SK-N-SH (cell line): ENCODE measurements at regions not wholly inside any gene's neighbourhood (a gene's known extent, or its start where the extent isn't known, plus 50 kb on each side); places are given as distances from the start of the nearest gene placed in this dataset.

ENCODE experiments used
- CTCF ChIA-PET: fragments of 300-600, 350-600 bp; formaldehyde crosslinking; extraction: SDS; loops from one replicate; lab custom pipeline; 2021; lab: Yijun Ruan, JAX
- POLR2A ChIA-PET: fragments of 350-600 bp; sonication (Branson Sonifier 250); formaldehyde crosslinking; extraction: SDS; loops from one replicate; lab custom pipeline; 2020; ENCODE audit warnings: antibody characterized with exemption, inconsistent platforms; lab: Yijun Ruan, JAX
- DNase-seq: peaks from one replicate; pipeline ENCODE4 v3.0.0; 2012
- H2AFZ ChIP-seq: fragments of 200-600 bp; sonication (generic); 2 replicates; pipeline ENCODE4 v1.8.1; 2016; ENCODE audit warnings: antibody characterized with exemption, mild to moderate bottlenecking, low read depth
- H3F3A ChIP-seq: fragments of 200-600 bp; sonication (generic); replicated peaks from 2 replicates; pipeline ENCODE3; 2016; ENCODE audit warnings: antibody characterized with exemption, mild to moderate bottlenecking; ENCODE audit not compliant: insufficient read depth
- H3K27ac ChIP-seq, 2 experiments: fragments of 200-500 bp in 1 of 2; fragments of 200-600 bp in 1 of 2; sonication (Bioruptor generic) in 1 of 2; sonication (generic), shearing (Covaris generic) in 1 of 2; 2 replicates each; pipeline versions ENCODE4 v1.5.1 to v1.6.1; 2014 to 2016; ENCODE audit warnings: low read depth in 2 of 2, inconsistent platforms in 1 of 2, low read length in 1 of 2, mild to moderate bottlenecking in 1 of 2, mixed read lengths in 1 of 2
- H3K27me3 ChIP-seq: fragments of 200-600 bp; sonication (generic), shearing (Covaris generic); 2 replicates; pipeline ENCODE4 v1.6.1; 2016; ENCODE audit warnings: mixed run types; ENCODE audit not compliant: insufficient read depth
- H3K36me3 ChIP-seq, 2 experiments: fragments of 200-500 bp in 1 of 2; fragments of 200-600 bp in 1 of 2; sonication (Bioruptor generic) in 1 of 2; sonication (generic) in 1 of 2; replicated peaks in 1 of 2; 2 replicates each; pipeline versions ENCODE3 to v1.5.1; 2014 to 2016; ENCODE audit warnings: low read length in 1 of 2, mild to moderate bottlenecking in 1 of 2; ENCODE audit not compliant: insufficient read depth in 2 of 2, control insufficient read depth in 1 of 2
- H3K4me1 ChIP-seq, 2 experiments: fragments of 200-500 bp in 1 of 2; fragments of 200-600 bp in 1 of 2; sonication (Bioruptor generic) in 1 of 2; sonication (generic), shearing (Covaris generic) in 1 of 2; 2 replicates each; pipeline versions ENCODE4 v1.5.1 to v1.6.1; 2014 to 2016; ENCODE audit warnings: low read depth in 1 of 2, low read length in 1 of 2, mixed run types in 1 of 2; ENCODE audit not compliant: insufficient read depth in 2 of 2, control insufficient read depth in 1 of 2
- H3K4me2 ChIP-seq: fragments of 200-600 bp; sonication (generic), shearing (Covaris generic); 2 replicates; pipeline ENCODE4 v1.6.1; 2017; ENCODE audit warnings: mixed run types
- H3K4me3 ChIP-seq, 2 experiments: fragments of 200-500 bp in 1 of 2; fragments of 200-600 bp in 1 of 2; sonication (Bioruptor generic) in 1 of 2; sonication (generic), shearing (Covaris generic) in 1 of 2; 2 replicates each; pipeline versions ENCODE4 v1.5.1 to v1.8.1; 2014 to 2016; ENCODE audit warnings: low read depth in 2 of 2, inconsistent platforms in 1 of 2, low read length in 1 of 2, mild to moderate bottlenecking in 1 of 2, mixed read lengths in 1 of 2, moderate library complexity in 1 of 2
- H3K79me2 ChIP-seq: fragments of 200-600 bp; sonication (generic); 2 replicates; pipeline ENCODE4 v1.8.1; 2017; ENCODE audit warnings: mild to moderate bottlenecking; ENCODE audit not compliant: insufficient read depth
- H3K9ac ChIP-seq: fragments of 200-600 bp; sonication (generic); 2 replicates; pipeline ENCODE4 v1.6.1; 2017; ENCODE audit warnings: mixed run types
- H3K9me2 ChIP-seq: fragments of 200-600 bp; sonication (generic); 2 replicates; pipeline ENCODE4 v1.6.1; 2017; ENCODE audit warnings: mixed run types
- H3K9me3 ChIP-seq: fragments of 200-600 bp; sonication (generic); 2 replicates; pipeline ENCODE4 v1.6.1; 2017; ENCODE audit warnings: mixed run types, mild to moderate bottlenecking, moderate library complexity
- H4K20me1 ChIP-seq: fragments of 200-600 bp; sonication (generic); 2 replicates; pipeline ENCODE4 v1.6.1; 2017; ENCODE audit warnings: mild to moderate bottlenecking, mixed run types; ENCODE audit not compliant: insufficient read depth
- CHD2 ChIP-seq: fragments of 150-350 bp; IDR thresholded peaks from 2 replicates; pipeline ENCODE4 v1.6.1; 2018; ENCODE audit warnings: low read length; ENCODE audit not compliant: partially characterized antibody
- ELF1 ChIP-seq: IDR thresholded peaks from 2 replicates; pipeline ENCODE4 v1.4.0; 2012
- EP300 ChIP-seq, 2 experiments: IDR thresholded peaks; 2 replicates each; pipeline versions ENCODE4 v1.4.0 to v1.6.1; 2012; ENCODE audit warnings: borderline replicate concordance in 1 of 2, low read depth in 1 of 2, low read length in 1 of 2
- FOSL2 ChIP-seq: IDR thresholded peaks from 2 replicates; pipeline ENCODE4 v1.4.0; 2012; ENCODE audit warnings: low read depth, mild to moderate bottlenecking, moderate library complexity, borderline replicate concordance
- FOXJ3 ChIP-seq: sonication (generic); formaldehyde crosslinking; IDR thresholded peaks from 2 replicates; pipeline ENCODE4 v1.5.1; 2020; ENCODE audit warnings: mild to moderate bottlenecking, missing genetic modification reagents
- GABPA ChIP-seq: IDR thresholded peaks from 2 replicates; pipeline ENCODE4 v1.4.0; 2012; ENCODE audit warnings: low read depth, mild to moderate bottlenecking
- GATA2 ChIP-seq: sonication (generic); formaldehyde crosslinking; IDR thresholded peaks from 2 replicates; pipeline ENCODE4 v1.5.0; 2020; ENCODE audit warnings: mild to moderate bottlenecking, missing genetic modification reagents
- JUND ChIP-seq: IDR thresholded peaks from 2 replicates; pipeline ENCODE4 v1.4.0; 2012
- NRF1 ChIP-seq: IDR thresholded peaks from 2 replicates; pipeline ENCODE4 v1.6.1; 2012; ENCODE audit warnings: low read depth, mild to moderate bottlenecking, low read length
- POLR2AphosphoS5 ChIP-seq: IDR thresholded peaks from 2 replicates; pipeline ENCODE4 v1.6.1; 2012; ENCODE audit warnings: low read depth, low read length
- RCOR1 ChIP-seq: fragments of 150-350 bp; IDR thresholded peaks from 2 replicates; pipeline ENCODE4 v1.6.1; 2017; ENCODE audit warnings: antibody characterized with exemption, low read length
- TAF1 ChIP-seq: IDR thresholded peaks from 2 replicates; pipeline ENCODE4 v1.6.1; 2012; ENCODE audit warnings: low read depth, mild to moderate bottlenecking, low read length, moderate library complexity, borderline replicate concordance
- TCF12 ChIP-seq: IDR thresholded peaks from 2 replicates; pipeline ENCODE4 v1.4.0; 2012
- WGBS: methylation state at CpG from one replicate; pipeline ENCODE4 v1.1.6; 2017; ENCODE audit warnings: low lambda C conversion rate; 5-methylcytosine and 5-hydroxymethylcytosine counted together
- TF ChIP-seq, protein P1 (sequence below): IDR thresholded peaks from 2 replicates; pipeline ENCODE4 v1.4.0; 2012; ENCODE audit warnings: low read depth
- TF ChIP-seq, protein P2 (sequence below): fragments of 150-350 bp; IDR thresholded peaks from 2 replicates; pipeline ENCODE4 v1.6.1; 2017; ENCODE audit warnings: antibody characterized with exemption, low read length, low read depth, borderline replicate concordance

- no peak overlapping the region for H3K9ac ChIP-seq
- no peaks in the 10 kb centered on the region for H3K27me3 ChIP-seq
- H3K36me3 ChIP-seq = no peaks in the 10 kb centered on the region
- H3K79me2 ChIP-seq = no peaks in the 10 kb centered on the region
- DNase-seq = no peak
- no peak overlapping the region for H3K27ac ChIP-seq
- no peaks in the 10 kb centered on the region for H3K9me2 ChIP-seq
- no peaks in the 10 kb centered on the region for H3F3A ChIP-seq
- no peak overlapping the region for H3K4me2 ChIP-seq
- H2AFZ ChIP-seq = no peak overlapping the region
- H4K20me1 ChIP-seq = no peaks in the 10 kb centered on the region
- ChIA-PET CTCF (no interaction called here), POLR2A (no interaction called here)
- peaks cover 0 to 20% of the 10 kb centered on the region in 2 experiments; a peak in 1 of 4 replicates for H3K4me1 ChIP-seq
- H3K4me3 ChIP-seq = no peak overlapping the region
- 38% methylated on average over 4 of the region's 4 CpGs for WGBS
- H3K9me3 ChIP-seq = no peaks in the 10 kb centered on the region
- TF ChIP-seq CHD2 = no peak
- TF ChIP-seq, protein P1, sequence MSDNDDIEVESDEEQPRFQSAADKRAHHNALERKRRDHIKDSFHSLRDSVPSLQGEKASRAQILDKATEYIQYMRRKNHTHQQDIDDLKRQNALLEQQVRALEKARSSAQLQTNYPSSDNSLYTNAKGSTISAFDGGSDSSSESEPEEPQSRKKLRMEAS = no peak
Measured at GRCh38 chr2:15791294-15791693, 149.1 kb upstream of the MYCN start.

DNA sequence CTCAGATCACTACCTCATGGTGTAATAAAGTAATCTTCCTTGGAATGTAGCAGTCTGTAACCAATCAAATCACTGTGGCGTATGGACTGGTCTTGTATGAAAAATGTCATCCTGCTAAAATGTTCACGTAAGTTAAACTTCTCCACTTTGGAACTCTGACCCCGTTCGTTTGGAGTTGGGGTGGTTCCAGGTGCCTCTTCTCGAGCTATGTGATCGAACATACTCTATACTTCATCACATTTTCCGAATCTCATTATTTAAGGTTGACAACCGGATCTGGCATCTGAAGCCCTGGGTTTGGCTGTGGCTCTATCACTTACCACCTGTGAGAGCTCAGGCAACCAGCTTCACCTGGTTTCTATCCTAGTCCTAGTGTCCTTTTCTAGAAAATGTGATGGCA lies 148.0 kb upstream of the MYCN start:
- POLR2A ChIA-PET = no interaction called here
- 40% methylated on average over 8 of the region's 8 CpGs for WGBS
- H2AFZ ChIP-seq = no peak overlapping the region
- no peaks in the 10 kb centered on the region for H3K27me3 ChIP-seq
- H3K36me3 ChIP-seq = no peaks in the 10 kb centered on the region
- no peaks in the 10 kb centered on the region for H3K79me2 ChIP-seq
- peaks cover 0 to 29% of the 10 kb centered on the region in 2 experiments; a peak in 1 of 4 replicates for H3K4me1 ChIP-seq
- H3K4me2 ChIP-seq = no peak overlapping the region
- H4K20me1 ChIP-seq = no peaks in the 10 kb centered on the region
- H3K4me3 ChIP-seq = no peak overlapping the region
- no peak overlapping the region for H3K27ac ChIP-seq
- CTCF ChIA-PET = no interaction called here
- no peaks in the 10 kb centered on the region for H3K9me3 ChIP-seq
- no peaks in the 10 kb centered on the region for H3K9me2 ChIP-seq
- TF ChIP-seq, protein P2, sequence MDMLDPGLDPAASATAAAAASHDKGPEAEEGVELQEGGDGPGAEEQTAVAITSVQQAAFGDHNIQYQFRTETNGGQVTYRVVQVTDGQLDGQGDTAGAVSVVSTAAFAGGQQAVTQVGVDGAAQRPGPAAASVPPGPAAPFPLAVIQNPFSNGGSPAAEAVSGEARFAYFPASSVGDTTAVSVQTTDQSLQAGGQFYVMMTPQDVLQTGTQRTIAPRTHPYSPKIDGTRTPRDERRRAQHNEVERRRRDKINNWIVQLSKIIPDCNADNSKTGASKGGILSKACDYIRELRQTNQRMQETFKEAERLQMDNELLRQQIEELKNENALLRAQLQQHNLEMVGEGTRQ = no peak
- TF ChIP-seq RCOR1 (no peak), EP300 (IDR thresholded peaks at IDR 0.05; ENCODE audit: borderline replicate concordance in 1 of 2, low read depth in 1 of 2, low read length in 1 of 2) (no peak), FOXJ3 (CRISPR knock-in tag) (no peak), GATA2 (CRISPR knock-in tag) (no peak), FOSL2 (no peak), TAF1 (no peak), ELF1 (no peak), POLR2AphosphoS5 (no peak), GABPA (no peak), NRF1 (no peak), TCF12 (no peak), JUND (no peak)
- H3K9ac ChIP-seq = no peak overlapping the region
- DNase-seq = no peak
- H3F3A ChIP-seq = no peaks in the 10 kb centered on the region
